B cell (primary cell): ENCODE measurements at regions not wholly inside any gene's neighbourhood (a gene's known extent, or its start where the extent isn't known, plus 50 kb on each side); places are given as distances from the start of the nearest gene placed in this dataset.

Experiments used
- ATAC-seq: fragments of 200-7000 bp; cut with Tn5 transposase; one replicate; pipeline ENCODE4 v1.10.0; 2021; ENCODE audit warnings: low read depth, mild to moderate bottlenecking, moderate number of reproducible peaks, moderate library complexity
- CTCF ChIA-PET: fragments of 350-600 bp; sonication (Branson Sonifier 250); formaldehyde crosslinking; loops from one replicate; lab custom pipeline; 2021; ENCODE audit warnings: antibody characterized with exemption, inconsistent platforms; lab: Charles Lee
- POLR2A ChIA-PET: fragments of 350-600 bp; sonication (Branson Sonifier 250); formaldehyde crosslinking; loops from one replicate; lab custom pipeline; 2021; ENCODE audit warnings: antibody characterized with exemption; lab: Charles Lee
- DNase-seq: peaks from one replicate; pipeline ENCODE4 v3.0.0; 2013
- H2AFZ ChIP-seq: 2 replicates; pipeline ENCODE4 v1.6.1; 2012; ENCODE audit warnings: mild to moderate bottlenecking, low read depth, low read length; ENCODE audit not compliant: insufficient read depth, poor library complexity, severe bottlenecking
- H3K27ac ChIP-seq, 2 donors: 1 replicate in 1 of 2; 2 replicates in 1 of 2; pipeline ENCODE4 v1.5.1; 2012 to 2013; ENCODE audit warnings: low read length in 2 of 2, mild to moderate bottlenecking in 2 of 2, moderate library complexity in 1 of 2
- H3K27me3 ChIP-seq, 4 experiments: fragments of 200-600 bp in 1 of 4; sonication (generic) in 1 of 4; replicated peaks in 1 of 4; 1 replicate in 2 of 4; 2 replicates in 2 of 4; pipeline versions ENCODE4 v1.6.1 to v1.7.0; 2013 to 2016; ENCODE audit warnings: low read length in 3 of 4, mild to moderate bottlenecking in 2 of 4, mixed read lengths in 1 of 4, moderate library complexity in 1 of 4; ENCODE audit not compliant: insufficient read depth in 4 of 4, control insufficient read depth in 3 of 4; ENCODE audit errors: control extremely low read depth in 1 of 4
- H3K36me3 ChIP-seq, 2 experiments: replicated peaks in 1 of 2; 1 replicate in 1 of 2; 2 replicates in 1 of 2; pipeline versions ENCODE4 v1.6.1 to v1.7.1; 2013; ENCODE audit warnings: low read length in 1 of 2; ENCODE audit not compliant: insufficient read depth in 2 of 2, control insufficient read depth in 1 of 2; ENCODE audit errors: control extremely low read depth in 1 of 2, extremely low read depth in 1 of 2
- H3K4me1 ChIP-seq, 2 donors: fragments of 200-600 bp in 1 of 2; sonication (generic) in 1 of 2; 1 replicate in 1 of 2; 2 replicates in 1 of 2; pipeline versions ENCODE4 v1.5.1 to v1.6.1; 2013 to 2017; ENCODE audit warnings: low read length in 2 of 2; ENCODE audit not compliant: control insufficient read depth in 2 of 2, insufficient read depth in 2 of 2
- H3K4me2 ChIP-seq: replicated peaks from 2 replicates; pipeline ENCODE3; 2012; ENCODE audit warnings: mild to moderate bottlenecking, low read depth, low read length; ENCODE audit not compliant: poor library complexity, severe bottlenecking
- H3K4me3 ChIP-seq, 5 experiments: fragments of 200-600 bp in 1 of 5; sonication (generic) in 1 of 5; 1 replicate in 3 of 5; 2 replicates in 2 of 5; pipeline versions ENCODE4 v1.5.1 to v1.7.0; 2011 to 2016; ENCODE audit warnings: low read length in 4 of 5, mild to moderate bottlenecking in 4 of 5, low read depth in 2 of 5, control low read depth in 1 of 5, moderate library complexity in 1 of 5; ENCODE audit not compliant: insufficient read depth in 1 of 5; ENCODE audit errors: control extremely low read depth in 1 of 5, extremely low read depth in 1 of 5
- H3K79me2 ChIP-seq: fragments of 200-600 bp; sonication (generic); one replicate; pipeline ENCODE4 v1.6.0; 2016; ENCODE audit warnings: low read length; ENCODE audit not compliant: control insufficient read depth, insufficient read depth
- H3K9ac ChIP-seq: fragments of 200-600 bp; sonication (generic); 2 replicates; pipeline ENCODE4 v1.6.1; 2017; ENCODE audit warnings: mild to moderate bottlenecking, low read length, moderate library complexity
- H3K9me3 ChIP-seq, 3 donors: one replicate each; pipeline versions ENCODE4 v1.6.1 to v1.7.1; 2013; ENCODE audit warnings: low read length in 2 of 3; ENCODE audit not compliant: control insufficient read depth in 2 of 3, insufficient read depth in 1 of 3; ENCODE audit errors: control extremely low read depth in 1 of 3
- H4K20me1 ChIP-seq: 2 replicates; pipeline ENCODE4 v1.6.0; 2012; ENCODE audit warnings: mild to moderate bottlenecking, low read length; ENCODE audit not compliant: insufficient read depth, control insufficient read depth, poor library complexity, severe bottlenecking
- H3K27ac Mint-ChIP-seq: one replicate; pipeline ENCODE4 v1.8.0; 2021; ENCODE audit warnings: mixed read lengths
- H3K27me3 Mint-ChIP-seq: one replicate; pipeline ENCODE4 v1.8.0; 2021; ENCODE audit warnings: mixed read lengths
- H3K4me1 Mint-ChIP-seq: one replicate; pipeline ENCODE4 v1.8.0; 2021; ENCODE audit warnings: mixed read lengths
- H3K4me3 Mint-ChIP-seq: one replicate; pipeline ENCODE4 v1.8.0; 2021; ENCODE audit warnings: mixed read lengths
- H3K9me3 Mint-ChIP-seq: one replicate; pipeline ENCODE4 v1.8.0; 2022; ENCODE audit warnings: mixed read lengths; ENCODE audit not compliant: insufficient read depth
- EZH2 ChIP-seq: IDR thresholded peaks from 2 replicates; pipeline ENCODE4 v1.6.1; 2012; ENCODE audit warnings: borderline replicate concordance, low read depth, mild to moderate bottlenecking, moderate library complexity, low read length; ENCODE audit not compliant: insufficient read depth, poor library complexity, severe bottlenecking
- WGBS: methylation state at CpG from one replicate; pipeline ENCODE4 v1.1.5; 2013; ENCODE audit warnings: missing lambda C conversion rate; ENCODE audit not compliant: insufficient coverage; 5-methylcytosine and 5-hydroxymethylcytosine counted together
- intact Hi-C: fragments of 100-400 bp; cut with micrococcal nuclease; formaldehyde crosslinking; loops from one replicate; pipeline ENCODE4 v1.10.0; 2022
- TF ChIP-seq, protein P1 (sequence below): fragments of 200-600 bp; IDR thresholded peaks from one replicate; pipeline ENCODE4 v1.8.0; 2022; ENCODE audit warnings: antibody characterized with exemption, mild to moderate bottlenecking

DNA sequence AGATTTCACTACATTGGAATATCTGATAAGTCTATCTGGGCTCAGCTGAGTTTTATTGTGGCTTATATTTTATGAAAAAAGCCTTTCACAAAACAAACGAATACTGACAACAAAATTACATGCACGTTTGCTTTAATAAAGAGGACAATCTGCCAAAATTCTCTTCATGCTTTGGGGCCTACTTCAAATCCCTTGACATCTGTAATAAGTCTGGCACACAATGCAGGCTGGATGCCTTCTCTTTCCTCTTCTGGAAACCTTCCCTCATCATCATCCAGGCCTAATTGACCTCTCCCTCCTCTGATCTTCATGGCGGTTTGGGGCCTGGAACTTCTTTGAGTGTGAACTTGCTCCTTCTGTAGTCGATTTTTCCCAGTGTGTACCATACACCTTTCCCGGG, 70.3 kb downstream of the MAP10 start:
- Histone ChIP-seq H4K20me1 (no peaks in the 10 kb centered on the region), H3K27ac (no peak overlapping the region), H3K9ac (no peak overlapping the region), H3K79me2 (no peaks in the 10 kb centered on the region), H3K27me3 (no peaks in the 10 kb centered on the region), H3K4me1 (no peaks in the 10 kb centered on the region), H2AFZ (no peak overlapping the region), H3K36me3 (no peaks in the 10 kb centered on the region), H3K4me2 (no peak overlapping the region), H3K4me3 (no peak overlapping the region), H3K9me3 (peaks cover 0 to 4% (median 0%) of the 10 kb centered on the region in 3 donors)
- H3K4me3 Mint-ChIP-seq: no peak overlapping the region
- ATAC-seq (no peak), DNase-seq (no peak)
- peaks cover 2% of the 10 kb centered on the region for H3K9me3 Mint-ChIP-seq
- 98% methylated on average over 5 of the region's 5 CpGs for WGBS
- H3K27ac Mint-ChIP-seq: no peak overlapping the region
- peaks cover 3% of the 10 kb centered on the region for H3K27me3 Mint-ChIP-seq
- no peak for TF ChIP-seq EZH2
- TF ChIP-seq, protein P1, sequence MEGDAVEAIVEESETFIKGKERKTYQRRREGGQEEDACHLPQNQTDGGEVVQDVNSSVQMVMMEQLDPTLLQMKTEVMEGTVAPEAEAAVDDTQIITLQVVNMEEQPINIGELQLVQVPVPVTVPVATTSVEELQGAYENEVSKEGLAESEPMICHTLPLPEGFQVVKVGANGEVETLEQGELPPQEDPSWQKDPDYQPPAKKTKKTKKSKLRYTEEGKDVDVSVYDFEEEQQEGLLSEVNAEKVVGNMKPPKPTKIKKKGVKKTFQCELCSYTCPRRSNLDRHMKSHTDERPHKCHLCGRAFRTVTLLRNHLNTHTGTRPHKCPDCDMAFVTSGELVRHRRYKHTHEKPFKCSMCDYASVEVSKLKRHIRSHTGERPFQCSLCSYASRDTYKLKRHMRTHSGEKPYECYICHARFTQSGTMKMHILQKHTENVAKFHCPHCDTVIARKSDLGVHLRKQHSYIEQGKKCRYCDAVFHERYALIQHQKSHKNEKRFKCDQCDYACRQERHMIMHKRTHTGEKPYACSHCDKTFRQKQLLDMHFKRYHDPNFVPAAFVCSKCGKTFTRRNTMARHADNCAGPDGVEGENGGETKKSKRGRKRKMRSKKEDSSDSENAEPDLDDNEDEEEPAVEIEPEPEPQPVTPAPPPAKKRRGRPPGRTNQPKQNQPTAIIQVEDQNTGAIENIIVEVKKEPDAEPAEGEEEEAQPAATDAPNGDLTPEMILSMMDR: no peak
- ChIA-PET POLR2A (no interaction called here), CTCF (no interaction called here)
- H3K4me1 Mint-ChIP-seq: no peaks in the 10 kb centered on the region
- intact Hi-C loops: no loop called here

DNA sequence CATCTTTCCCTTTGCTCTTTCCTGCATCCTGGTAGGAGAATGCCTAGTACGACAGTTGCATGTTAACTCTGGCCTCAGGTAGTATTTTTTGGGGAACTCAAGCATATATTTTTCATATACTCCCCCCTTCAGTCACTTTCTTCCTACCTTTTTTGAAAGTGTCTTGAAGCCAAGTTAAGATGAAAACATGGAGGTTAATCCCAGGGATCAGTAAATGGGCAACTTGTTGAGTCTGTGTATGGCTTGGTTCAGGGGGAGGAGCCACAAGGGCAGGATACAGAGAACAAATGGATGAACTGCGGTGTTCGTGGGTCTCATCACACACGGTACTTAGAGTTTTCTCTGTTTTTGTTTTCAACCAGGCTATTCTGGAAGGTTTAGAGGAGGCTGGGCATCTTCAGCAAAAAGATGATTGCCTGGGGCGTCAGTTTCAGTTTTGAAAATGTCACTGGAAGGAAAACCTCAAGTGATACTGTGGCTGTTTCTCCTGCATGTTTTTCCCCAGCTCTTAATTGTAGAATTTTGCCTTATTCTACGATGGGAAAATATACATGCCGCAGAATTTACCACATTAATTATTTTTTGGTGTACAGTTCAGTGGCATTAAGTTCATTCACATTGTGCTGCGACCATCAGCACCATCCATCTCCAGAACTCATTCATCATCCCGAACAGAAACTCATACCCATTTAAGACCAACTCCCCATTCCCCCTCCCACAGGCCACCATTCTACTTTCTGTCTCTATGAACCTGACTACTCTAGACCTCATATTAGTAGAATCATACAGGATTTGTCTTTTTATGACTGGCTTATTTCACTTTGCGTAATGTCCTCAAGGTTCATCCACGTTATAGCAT, 71.5 kb downstream of the MAP10 start:
- no peaks in the 10 kb centered on the region for H3K4me1 Mint-ChIP-seq
- H3K27me3 Mint-ChIP-seq: peaks cover 3% of the 10 kb centered on the region
- peaks cover 2% of the 10 kb centered on the region for H3K9me3 Mint-ChIP-seq
- TF ChIP-seq EZH2: no peak
- TF ChIP-seq, protein P1: no peak
- Histone ChIP-seq H3K9me3 (peaks cover 0 to 4% (median 0%) of the 10 kb centered on the region in 3 donors), H2AFZ (no peak overlapping the region), H3K4me2 (no peak overlapping the region), H3K27me3 (no peaks in the 10 kb centered on the region), H3K79me2 (no peaks in the 10 kb centered on the region), H3K4me1 (no peaks in the 10 kb centered on the region), H3K27ac (no peak overlapping the region), H3K36me3 (no peaks in the 10 kb centered on the region), H3K9ac (no peak overlapping the region), H3K4me3 (no peak overlapping the region), H4K20me1 (no peaks in the 10 kb centered on the region)
- 94% methylated on average over 8 of the region's 11 CpGs for WGBS
- H3K4me3 Mint-ChIP-seq: no peak overlapping the region
- no peak for ATAC-seq
- ChIA-PET CTCF (no interaction called here), POLR2A (no interaction called here)
- no peak overlapping the region for H3K27ac Mint-ChIP-seq
- intact Hi-C loops: no loop called here
- no peak for DNase-seq
